IPS-NIHi11 (cell line): ENCODE measurements at regions not wholly inside any gene's neighbourhood (a gene's known extent, or its start where the extent isn't known, plus 50 kb on each side); places are given as distances from the start of the nearest gene placed in this dataset.

Experiments used
- DNase-seq: peaks from one replicate; pipeline ENCODE4 v3.0.0; 2012; ENCODE audit warnings: mixed read lengths, low spot score

DNA sequence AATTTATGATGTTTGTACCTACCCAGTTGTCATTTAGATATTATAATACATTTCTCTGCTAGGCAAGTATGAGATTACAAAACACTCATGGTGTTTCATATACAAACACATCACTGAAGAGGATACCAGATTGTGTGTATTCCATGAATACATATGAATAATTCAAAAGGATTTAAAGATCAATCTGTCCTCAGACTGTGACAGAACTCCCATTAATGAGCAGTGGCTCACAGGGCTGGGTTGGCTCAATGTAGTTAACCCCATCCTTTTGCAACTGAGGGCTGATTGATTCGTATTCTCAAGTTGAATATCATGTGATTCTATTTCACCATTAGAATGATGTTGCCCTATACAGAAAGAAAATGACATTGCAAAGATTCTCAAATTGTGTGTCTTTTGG lies 79.6 kb upstream of the SPANXN2 start:
- DNase-seq, result no peak

DNA sequence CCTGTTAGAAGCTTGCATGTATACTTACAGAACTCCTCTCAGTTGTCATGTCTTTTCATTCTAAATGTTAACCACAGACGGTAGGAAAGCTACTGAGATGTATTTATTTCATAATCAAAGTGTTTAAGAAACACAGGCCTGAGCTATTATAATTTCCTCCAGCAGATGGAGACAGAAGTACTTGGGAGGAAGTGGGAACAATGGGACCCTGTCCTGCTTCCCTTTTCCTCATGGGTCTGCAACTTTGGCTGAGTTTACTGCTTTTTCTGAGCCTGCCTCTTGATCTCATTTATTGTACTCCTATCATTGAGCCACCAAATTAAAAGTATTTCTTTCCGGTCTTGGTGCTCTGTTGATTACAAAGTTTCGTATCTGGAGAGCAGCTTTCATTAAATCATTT lies 67.7 kb upstream of the SPANXN2 start:
- peak; percentile 3 for DNase-seq

GRCh38 chrX:143787341-143787740 lies 66.8 kb upstream of the SPANXN2 start:
- no peak for DNase-seq

GRCh38 chrX:143781103-143781502 lies 60.6 kb upstream of the SPANXN2 start:
- DNase-seq, result no peak
